Occipital lobe (tissue), 1 donor: ENCODE measurements at regions not wholly inside any gene's neighbourhood (a gene's known extent, or its start where the extent isn't known, plus 50 kb on each side); places are given as distances from the start of the nearest gene placed in this dataset.

Experiments
- DNase-seq: peaks from one replicate; lab custom pipeline; 2025; lab: John Stamatoyannopoulos, UW

DNA sequence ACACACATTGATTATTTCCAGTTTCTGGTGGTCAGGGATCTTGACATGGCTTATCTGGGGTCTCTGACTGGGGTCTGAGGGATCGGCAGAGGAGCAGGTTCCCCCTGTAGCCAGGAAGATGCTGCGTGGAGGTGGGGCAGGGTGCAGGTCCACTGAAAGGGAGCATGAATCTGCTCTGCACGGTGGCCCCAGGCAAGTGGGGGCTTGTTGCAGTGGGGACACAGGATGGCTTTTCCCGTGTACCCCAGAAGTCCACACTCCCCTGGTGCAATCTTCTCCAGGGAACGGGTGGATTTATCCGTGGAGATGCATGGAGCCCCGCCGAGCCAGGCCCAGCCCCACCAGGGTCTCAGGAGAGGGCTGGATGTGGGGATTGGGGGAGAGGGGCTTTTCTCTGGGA, 210.4 kb upstream of the C14orf180 start:
- no peak for DNase-seq

DNA sequence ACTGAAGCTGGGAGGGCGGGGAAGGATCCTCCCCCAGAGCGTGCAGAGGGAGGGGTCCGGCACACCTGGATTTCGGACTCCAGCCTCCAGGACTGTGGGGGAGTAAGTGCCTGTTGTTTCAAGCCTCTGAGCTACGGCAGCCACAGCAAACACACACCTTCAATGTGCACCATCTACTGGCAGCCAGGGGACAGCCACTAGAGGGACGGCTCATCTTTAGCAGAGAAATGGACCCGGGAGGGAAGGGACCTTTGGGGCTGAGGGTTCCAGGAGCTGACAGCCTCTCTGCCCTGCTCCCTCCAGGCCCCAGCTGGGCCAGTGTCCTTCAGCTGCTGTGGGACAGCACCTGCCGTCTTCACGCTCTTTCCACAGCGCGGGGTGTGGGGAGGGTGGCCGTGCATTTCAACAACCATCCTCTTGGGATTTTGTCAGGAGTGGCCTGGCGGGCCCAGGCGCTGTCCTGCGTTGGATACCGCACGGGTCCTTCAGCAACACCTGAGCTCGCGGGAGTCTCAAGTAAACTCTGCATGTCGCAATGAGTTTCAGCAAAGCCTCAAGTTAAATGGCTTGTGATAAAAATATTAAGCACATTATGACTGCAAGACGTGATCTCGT, 209.2 kb upstream of the C14orf180 start:
- no peak for DNase-seq

DNA sequence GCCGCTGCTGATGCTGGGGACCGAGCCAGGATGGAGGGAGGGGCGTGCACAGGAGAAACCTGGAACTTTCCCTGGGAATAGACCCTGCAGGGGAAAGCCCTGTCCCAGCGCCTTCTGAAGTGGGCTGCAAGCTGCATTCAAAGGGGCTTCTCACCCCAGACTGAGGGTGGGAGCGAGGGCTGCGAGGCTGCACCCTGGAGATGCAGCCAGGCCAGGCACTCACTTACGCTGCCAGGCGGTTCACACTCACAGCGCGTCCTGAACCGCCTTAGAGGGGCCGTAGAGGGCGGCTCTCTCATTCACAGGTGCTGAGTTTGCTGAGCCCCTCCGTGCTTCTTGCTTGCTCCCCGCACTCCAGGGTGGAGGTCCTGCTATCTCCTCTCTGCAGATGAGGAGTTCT, 208.5 kb upstream of the C14orf180 start:
- no peak for DNase-seq

DNA sequence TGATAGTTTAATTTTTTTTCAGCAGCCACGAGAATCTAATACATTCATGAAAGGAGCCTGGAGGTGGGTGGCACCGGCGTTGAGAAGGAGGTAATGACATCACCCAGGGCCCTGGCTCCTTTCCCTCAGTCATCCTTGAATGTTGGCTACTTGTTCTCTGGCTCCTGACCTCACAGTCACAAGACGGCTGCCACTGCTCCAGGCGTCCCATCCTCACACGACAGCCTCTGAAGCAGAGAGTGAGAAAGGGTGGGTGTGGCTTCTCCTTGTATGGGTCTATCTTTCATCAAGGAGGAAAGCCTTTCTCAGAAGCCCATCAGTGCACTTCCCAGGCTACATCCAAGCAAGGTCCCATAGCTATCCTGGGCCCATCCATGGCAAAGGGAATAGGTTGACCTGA, 207.6 kb upstream of the C14orf180 start:
- no peak for DNase-seq

DNA sequence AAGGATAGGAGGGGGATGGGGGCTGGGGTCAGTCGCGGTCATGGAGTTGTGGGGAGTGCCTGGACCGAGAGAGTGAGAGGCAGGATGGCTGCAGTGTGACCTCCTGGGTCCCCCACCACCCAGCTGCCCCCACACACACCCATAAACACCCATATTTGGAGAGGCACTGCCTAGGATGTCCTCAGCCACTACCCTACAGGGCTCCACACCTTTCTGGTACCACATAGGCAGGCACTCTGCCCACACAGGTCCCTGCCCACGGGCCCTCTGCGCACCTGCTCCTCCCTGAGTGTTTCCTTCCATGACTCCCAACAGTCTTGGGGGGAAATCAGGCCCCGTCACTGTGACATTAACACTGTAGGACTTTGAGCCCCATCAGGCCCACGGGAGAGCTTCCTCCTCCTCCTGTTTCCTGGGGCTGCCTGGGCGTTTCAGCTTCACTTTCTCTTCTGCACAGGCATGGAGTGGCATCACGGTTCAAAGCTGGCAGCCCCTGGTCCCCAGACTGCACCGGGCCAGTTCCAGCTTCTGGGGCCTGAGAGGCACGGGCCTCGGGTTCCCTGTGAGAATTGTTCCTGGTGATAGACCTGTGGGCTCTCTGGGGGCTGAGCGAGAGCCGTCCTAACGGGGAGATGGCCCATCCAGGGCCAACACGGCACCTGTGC, 207.0 kb upstream of the C14orf180 start:
- DNase-seq, result no peak

DNA sequence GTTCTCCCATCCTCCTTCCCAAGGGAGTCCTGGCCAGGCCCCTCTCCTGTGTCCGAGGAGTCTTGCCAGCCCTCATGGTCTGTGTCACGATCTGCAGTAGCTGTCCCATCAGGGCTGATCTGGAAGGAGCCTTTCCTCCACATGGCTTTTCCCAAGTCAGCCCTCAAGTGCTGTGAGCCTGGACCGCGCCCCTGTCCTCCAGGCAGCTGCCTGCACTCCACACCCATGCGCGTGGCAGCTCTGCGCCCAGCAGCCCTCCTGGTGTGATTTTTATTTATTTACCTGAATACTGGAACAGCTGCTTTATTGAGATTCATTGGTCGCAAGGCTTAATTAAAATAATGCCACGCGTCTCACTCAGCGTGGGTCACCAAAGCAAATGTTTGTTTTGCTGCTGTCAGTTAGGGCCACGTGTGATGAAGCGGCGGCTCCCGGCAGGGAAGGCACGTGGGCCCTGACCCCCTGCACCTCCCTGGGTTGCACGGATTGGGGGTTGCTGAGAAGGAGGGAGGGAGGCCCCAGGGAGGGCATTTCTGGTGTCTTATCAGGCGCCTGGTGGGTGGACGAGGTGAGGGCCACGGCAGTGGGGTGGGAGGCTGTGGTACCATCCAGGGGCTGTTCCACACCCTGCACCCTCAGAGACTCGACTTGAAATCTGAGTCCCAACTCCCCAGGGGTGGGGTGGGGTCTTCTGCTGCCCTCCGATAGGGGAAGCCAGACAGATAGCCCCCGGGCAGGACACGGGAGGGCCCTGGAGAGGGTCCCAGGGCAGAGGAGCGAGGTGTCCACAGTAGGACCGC, 206.3 kb upstream of the C14orf180 start:
- no peak for DNase-seq

DNA sequence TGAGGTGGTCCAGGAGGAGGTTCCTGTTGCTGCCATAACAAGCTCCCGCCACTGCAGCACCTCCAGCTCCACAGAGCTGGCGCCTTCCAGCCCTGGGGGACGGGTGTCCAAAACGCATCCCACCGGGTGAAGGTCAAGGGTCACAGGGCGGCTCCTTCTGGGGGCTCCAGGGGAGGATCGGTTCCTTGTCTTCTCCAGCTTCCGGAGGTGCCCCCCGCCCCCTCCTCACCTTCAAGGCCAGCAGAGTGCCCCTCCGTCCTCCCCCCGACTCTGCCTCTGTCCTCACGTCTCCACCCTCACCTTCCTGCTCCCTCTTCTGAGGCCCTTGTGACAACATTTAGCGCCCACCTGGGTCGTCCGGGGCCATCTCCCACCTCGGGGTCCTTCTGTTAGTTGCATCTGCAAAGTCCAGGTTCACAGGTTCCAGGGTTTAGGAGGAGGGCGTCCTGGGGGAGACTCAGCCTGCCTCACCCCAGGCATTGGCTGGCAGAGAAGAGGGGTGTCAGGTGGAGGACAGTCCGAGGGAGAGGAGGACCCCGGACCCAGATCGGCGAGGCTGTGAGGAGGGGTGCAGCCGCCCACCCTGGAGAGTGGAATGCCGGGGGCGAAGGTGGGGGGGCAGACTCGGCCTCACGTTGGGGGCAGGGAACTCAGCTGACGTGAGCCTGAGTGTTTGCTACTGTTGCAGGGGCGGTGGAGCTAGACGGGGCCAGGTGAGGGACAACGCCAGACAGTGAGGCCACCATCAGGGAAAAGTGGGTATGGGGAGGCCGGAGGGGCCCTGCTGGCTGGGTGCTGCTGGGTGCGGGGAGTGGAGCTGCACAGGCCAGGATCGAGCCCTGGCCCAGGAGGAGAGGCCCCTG, 205.5 kb upstream of the C14orf180 start:
- DNase-seq, result no peak

DNA sequence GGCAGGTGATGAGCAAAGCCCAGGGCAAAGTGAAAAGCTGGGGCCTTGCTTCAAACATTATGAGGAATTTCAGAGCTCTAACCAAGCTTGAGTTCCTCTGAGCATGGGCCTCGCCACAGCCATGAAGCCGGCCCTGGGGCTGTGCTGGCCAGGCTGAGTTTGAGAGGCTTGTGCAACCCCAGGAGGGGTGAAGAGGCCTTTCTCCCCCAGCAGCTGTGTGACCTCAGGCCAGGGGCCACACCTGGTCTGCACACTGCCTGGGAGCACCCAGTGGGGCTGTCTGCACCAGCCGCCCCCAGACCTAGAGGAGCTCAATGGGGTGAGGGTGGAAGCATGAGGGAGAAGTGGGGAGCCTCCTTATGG, 204.9 kb upstream of the C14orf180 start:
- no peak for DNase-seq

DNA sequence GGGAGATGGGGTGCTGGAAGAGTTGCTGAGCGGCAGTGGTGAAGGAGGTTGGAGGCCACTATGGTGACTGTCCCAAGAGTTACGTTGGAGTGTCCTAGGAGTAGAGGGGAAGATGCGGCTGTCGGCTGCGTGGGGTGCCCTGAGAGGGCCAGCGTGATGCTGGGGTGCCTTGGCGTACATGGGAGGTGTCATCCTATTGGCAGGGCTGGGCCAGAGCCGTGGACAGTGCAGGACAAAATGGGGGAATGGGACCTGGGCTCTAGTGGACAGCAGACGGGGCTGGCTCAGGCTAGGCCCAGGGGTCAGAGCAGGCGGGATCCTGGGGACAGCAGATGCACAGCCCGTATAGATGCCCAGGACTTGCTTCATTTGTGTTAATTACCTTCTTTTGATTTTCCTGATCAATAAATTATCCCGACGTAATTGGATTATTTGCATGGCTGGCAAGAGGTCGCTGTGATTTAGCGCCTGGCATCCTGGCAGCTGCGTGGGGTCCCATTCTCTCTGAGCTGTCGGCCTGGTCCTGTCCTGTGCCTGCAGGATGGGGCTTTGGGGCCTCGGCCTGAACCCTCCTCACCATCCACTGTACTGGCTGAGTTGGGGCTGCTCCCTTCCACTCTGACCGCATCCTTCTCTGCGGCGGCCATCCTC, 203.9 kb upstream of the C14orf180 start:
- no peak for DNase-seq

DNA sequence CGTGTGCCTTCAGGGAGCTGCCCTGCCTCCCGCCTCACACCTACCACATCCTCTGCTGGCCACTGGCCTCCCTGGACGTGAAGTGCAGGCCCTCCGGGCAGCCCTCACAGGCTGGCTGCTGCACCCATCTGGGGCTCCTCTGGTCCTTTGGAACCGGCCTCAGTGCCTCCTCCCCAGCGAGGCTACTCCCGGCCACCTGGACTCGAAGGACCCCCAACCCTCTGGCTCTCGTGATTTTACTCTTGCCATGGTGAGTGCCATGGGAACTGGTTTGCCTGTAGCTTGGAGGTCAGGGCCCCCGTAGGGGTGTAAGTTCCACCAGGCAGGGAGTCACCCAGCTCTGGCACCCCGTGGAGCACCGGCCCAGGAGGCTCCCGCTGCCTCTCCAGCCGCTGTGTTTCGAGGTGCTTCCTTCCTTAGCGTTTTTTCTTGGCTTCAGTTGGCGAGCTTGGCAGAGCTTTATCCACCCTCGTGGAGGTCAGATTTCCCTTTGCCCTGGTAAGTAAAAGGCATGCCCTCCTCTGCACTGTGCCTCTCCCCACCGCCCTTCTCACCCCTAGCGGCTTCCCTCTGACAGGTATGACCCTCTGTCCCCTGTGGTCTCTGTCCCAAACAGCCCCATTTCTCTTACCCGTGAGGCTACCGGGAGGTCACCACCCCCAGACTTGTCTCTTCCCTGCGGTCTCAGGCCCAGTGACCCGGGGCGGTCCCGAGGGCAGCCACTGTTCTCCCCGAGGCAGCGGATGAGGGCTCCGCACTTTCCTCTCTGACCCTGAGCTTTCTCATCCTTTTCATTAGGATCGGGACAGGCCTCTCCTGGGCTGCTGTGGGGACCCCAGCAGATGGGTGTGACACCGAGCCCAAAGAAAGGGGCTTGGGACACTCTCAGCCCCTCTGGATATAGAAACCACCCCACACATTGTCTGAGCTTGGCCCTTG, 203.1 kb upstream of the C14orf180 start:
- no peak for DNase-seq

DNA sequence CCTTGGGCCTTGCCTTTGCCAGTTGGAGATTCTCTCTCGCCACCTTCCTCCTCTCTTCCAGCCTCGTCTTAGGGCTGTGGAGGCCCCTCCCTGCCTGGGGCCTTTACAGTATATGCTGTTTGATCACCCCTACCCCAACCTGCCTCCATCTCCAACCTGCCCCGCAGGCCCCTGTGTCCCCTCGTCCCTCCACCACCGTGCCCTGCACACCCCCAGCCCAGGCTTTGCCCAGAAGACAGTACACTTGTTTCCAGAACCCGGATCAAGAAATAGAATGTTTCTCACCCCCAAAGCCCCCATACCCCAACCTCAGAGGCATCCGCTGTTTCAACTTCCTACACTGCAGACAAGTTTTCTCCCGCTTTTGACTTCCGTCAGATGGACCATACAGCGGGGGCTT, 202.3 kb upstream of the C14orf180 start:
- DNase-seq, result no peak

DNA sequence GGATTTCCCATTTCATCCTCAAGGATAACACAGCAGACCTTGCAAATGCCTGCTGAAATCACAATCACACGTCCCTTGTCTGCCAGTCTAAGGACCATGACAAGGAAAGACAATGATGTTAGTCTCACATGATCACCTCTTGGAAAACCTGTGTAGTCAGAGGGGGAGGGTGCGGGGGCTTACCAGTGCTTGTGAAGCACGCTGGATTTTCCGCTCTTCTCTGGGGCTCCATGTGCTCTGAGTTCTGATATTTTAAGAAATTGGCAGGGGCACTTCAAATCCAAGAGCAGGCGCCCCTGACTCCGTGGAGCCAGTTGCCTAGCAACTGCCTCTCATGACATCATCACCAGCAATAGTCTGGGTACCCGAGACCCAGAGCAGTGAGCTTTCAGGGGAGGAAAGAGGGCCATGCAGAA, 200.9 kb upstream of the C14orf180 start:
- no peak for DNase-seq

DNA sequence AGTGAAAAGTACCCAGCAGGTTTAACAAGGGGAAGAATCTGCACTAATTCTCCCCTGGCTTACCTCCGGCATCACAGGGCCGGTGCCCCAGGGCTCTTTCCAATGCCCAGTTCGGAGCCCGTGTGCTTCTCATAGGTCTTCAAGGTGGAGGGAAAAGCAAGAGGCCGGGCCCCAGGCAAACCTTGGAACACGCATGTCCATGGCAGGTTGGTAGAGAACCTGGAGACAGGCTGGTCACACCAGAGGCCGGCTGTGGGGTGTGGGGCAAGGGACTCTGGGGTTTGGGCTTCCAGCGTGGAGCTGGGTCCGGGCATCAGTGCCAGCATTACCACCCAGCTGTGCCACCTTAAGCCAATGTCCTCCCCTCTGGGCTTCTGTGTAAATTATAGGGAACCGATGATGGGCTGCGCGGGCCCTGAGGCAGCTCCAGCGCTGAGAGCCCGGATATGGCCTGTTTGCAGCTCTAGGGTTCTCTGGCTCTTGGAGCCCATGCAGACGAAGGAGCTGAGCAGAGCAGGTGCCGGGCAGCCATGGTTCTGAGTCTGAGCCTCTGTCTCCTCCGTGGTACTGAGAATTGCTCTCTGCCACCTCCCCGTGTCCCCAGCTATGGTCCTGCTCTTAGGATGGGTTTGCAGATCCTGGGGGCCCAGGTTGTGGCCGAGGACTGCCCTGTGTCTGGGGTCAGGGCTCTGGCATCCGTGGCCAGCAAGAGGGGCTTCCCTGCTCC, 197.0 kb upstream of the C14orf180 start:
- DNase-seq, result no peak

DNA sequence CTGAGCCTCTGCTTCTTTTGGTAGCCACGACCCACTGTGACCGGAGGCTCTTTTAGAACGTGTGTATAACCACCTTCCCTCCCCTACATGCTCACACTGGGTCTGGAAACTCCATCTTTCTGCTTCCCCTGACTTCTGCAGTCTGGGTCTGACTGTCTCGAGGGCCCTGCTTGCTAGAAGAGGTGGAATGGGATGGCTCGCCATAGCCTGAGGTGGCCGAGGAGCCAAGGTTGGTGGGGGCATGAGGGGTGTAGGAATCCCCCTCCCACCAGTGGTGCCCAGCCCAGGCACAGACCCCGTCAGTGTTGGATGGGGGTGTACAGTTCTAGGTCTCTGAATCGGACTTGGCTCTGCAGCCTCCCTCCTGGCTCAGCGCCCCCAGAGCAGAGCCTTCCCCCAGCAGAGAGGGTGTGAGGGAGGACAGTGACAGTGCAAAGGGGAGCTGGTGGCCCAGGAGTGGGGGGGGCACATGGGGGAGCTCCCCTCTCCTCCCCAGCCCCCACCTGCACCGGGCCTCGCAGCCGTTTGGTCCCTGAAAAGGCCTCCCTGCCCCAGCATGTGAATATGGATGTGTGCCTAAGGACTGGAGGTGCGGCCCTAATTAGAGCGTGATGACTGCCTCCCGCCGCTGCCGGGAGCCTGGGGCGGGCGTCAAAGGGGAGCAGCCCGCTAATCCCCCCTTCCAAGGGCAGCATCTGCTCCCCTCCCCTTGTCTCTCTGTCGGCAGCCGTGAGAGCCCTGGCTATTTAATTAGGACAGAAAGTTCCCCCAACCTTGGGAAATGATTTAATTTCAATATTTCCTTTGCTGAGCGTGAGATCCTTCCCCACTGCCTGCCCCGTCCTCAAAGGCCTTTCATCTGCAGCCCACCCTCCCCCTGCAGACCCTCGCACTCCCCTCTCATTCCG, 196.2 kb upstream of the C14orf180 start:
- no peak for DNase-seq

DNA sequence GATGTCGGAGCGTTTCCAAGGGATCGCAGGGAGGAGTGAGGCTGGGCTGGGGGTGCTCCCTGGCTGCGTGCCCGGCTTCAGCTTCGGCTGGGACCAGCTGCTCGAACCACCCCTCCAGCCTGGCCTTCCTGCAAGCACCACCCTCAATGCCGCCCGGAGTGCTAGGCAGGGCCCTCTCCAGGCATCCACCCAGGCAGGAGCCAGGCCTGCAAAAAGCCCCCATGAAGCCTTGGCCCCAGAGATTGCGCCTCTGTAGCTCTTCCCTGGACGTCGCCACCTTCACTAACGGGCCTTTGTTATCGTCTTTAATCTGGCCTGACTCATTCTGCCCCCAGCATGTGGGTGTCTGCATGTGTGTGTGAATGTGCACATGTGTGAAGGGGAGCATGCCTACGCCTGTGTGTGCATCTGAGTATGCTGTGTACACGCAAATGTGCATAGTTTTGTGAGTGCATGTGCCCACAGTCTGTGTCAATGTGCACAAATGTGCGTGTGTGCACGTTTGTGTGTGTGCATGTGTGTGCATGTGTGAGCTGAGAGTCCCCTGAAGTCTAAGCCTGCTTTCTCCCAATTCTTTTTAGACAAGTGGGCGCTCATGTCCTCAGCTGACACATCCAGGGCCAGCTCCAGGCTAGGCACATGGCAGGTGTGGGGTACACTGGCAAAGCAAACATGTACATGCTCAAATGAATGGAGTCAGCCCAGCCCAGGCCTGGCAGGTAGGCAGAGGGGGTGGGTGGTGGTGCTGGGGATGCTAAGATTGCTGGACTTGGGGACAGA, 195.4 kb upstream of the C14orf180 start:
- DNase-seq, result no peak

DNA sequence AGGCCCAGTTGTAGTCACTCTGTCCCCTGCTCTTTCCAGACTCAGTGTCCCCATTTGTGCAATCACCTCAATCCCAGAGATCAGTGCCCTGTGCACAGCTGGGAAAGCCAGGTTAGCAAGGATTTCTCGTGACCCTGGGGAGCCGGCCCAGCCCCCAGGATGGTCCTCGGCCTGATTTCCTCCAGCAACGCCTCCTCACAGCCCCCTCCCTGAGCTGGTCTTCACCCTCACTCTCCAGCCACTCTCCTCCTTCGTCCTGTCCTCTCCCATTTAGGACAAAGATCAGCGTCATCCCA, 194.8 kb upstream of the C14orf180 start:
- DNase-seq, result no peak

DNA sequence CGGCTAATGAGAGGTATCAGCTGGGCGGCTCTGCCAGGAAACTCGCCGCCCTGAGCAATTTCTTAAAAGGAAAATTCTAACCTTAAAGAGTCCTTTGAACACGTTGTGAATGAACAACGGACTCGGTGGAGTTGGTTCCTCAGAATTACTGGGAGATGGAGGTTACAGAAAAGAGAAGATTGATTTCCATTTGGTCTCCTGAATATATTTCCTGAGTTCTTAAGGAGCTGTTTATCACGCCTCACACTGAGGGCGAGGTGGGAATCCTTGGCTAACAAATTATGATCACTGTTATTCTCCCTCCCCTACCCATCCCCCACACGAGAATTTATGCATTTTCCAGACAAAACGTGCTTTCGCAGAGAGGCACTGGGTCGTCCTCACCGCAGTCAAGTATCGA, 194.5 kb upstream of the C14orf180 start:
- DNase-seq, result no peak

DNA sequence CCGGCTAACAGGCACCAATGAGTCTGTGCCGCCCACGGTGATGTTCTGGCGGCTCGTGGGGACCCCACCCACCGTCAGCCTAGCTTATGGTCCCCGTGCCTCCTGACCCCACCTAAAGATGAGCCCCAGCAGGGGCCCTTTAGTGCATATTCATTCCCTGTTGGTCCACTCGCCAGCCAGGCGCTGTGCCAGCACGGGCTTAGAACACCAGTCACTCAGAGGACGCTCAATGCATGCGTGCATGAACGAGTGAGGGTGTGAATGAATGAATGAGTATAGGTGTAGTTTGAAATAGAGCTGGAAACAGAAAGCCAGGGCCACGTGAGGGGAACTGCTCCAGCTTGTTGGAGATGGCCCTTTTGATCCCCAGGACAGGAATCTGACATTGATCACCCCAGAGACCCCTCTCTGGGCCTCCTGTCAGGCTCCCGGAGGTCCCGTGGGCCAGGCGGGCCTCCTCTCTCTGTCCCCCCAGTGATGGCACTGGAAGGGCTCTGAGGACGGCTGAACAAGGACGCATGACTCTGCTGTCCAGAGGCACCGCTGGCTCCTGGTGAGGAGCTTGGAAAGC, 193.9 kb upstream of the C14orf180 start:
- DNase-seq, result no peak
